ENCODE measurements at regions not wholly inside any gene's neighbourhood (a gene's known extent, or its start where the extent isn't known, plus 50 kb on each side); places are given as distances from the start of the nearest gene placed in this dataset.

DNA sequence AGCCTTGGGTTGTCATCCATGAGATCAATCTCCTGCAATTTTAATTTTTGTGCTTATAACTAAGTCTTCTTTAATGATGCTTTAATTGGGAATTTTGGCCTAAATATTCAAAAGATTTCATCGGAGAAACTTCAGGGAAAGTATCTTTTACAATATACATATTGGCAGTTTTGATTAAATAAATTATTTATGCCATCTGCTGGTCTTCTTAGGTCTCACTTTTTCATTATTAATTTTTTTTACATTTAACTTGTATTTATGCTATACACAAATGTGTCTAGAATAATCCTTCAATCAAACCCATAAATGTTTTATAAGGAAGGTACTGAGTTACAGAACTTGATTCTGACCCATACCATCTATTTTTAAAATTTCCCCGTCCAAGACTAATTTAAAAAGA lies 95.1 kb upstream of the XPO1 start:
- H3K4me3 ChIP-seq = no peak overlapping the region
- intact Hi-C loops (cut with DNase I; ENCODE audit: low total_unique reads) = no loop called here
- no peaks in the 10 kb centered on the region for H3K27me3 ChIP-seq
- H3K9me3 ChIP-seq = no peaks in the 10 kb centered on the region
- H3K36me3 ChIP-seq = no peaks in the 10 kb centered on the region
- H3K4me1 ChIP-seq = no peaks in the 10 kb centered on the region
- DNase-seq (ENCODE audit: low spot score in 2 of 2) = no peak
- no peak for TF ChIP-seq POLR2AphosphoS5 (IDR thresholded peaks at IDR 0.05)
- no peak for TF ChIP-seq POLR2A (IDR thresholded peaks at IDR 0.05)
- TF ChIP-seq, protein P1, sequence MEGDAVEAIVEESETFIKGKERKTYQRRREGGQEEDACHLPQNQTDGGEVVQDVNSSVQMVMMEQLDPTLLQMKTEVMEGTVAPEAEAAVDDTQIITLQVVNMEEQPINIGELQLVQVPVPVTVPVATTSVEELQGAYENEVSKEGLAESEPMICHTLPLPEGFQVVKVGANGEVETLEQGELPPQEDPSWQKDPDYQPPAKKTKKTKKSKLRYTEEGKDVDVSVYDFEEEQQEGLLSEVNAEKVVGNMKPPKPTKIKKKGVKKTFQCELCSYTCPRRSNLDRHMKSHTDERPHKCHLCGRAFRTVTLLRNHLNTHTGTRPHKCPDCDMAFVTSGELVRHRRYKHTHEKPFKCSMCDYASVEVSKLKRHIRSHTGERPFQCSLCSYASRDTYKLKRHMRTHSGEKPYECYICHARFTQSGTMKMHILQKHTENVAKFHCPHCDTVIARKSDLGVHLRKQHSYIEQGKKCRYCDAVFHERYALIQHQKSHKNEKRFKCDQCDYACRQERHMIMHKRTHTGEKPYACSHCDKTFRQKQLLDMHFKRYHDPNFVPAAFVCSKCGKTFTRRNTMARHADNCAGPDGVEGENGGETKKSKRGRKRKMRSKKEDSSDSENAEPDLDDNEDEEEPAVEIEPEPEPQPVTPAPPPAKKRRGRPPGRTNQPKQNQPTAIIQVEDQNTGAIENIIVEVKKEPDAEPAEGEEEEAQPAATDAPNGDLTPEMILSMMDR (IDR thresholded peaks at IDR 0.05) = no peak
- no peak overlapping the region for H3K27ac ChIP-seq

DNA sequence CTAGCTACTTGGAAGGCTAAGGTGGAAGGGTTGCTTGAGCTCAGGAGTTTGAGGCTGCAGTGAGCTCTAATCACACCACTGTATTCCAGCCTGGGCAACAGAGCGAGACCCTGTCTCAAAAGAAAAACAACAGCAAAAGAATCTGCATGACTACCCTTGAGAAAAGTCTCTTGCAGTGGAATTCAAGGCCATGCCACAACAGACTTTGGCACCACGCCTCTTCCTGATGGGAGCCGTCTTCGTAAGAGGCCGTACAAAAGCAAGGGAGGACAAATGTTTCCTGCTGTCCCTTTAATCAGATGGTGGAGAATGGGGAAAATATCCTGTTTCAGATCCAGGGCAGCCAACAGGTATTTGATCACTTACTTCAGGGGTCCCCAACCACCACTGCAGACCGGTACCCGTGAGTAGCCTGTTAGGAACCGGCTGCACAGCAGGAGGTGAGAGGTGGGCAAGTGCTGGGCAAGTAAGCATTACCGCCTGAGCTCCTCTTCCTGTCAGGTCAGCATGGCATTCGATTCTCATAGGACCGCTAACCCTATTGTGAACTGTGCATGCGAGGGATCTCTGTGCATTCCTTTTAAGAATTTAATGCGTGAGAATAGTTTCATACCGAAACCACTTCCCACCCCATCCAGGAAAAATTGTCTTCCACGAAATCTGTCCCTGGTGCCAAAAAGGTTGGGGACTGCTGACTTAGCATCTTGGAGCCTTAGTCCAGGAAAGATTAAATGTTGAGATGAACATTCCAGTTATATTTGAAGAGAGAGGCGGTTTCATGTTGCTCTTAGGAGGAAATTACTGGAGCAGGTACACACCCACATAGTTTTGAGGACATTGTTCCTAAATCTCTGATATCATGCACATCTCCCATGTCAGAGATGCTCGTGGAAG lies 94.4 kb upstream of the XPO1 start:
- TF ChIP-seq POLR2A (IDR thresholded peaks at IDR 0.05) = no peak
- no peak for TF ChIP-seq POLR2AphosphoS5 (IDR thresholded peaks at IDR 0.05)
- TF ChIP-seq, protein P1 (IDR thresholded peaks at IDR 0.05) = no peak
- no peaks in the 10 kb centered on the region for H3K27me3 ChIP-seq
- DNase-seq (ENCODE audit: low spot score in 2 of 2) = no peak
- H3K9me3 ChIP-seq = no peaks in the 10 kb centered on the region
- H3K4me1 ChIP-seq = no peaks in the 10 kb centered on the region
- H3K4me3 ChIP-seq = no peak overlapping the region
- H3K27ac ChIP-seq = no peak overlapping the region
- intact Hi-C loops (cut with DNase I; ENCODE audit: low total_unique reads) = no loop called here
- H3K36me3 ChIP-seq = no peaks in the 10 kb centered on the region

DNA sequence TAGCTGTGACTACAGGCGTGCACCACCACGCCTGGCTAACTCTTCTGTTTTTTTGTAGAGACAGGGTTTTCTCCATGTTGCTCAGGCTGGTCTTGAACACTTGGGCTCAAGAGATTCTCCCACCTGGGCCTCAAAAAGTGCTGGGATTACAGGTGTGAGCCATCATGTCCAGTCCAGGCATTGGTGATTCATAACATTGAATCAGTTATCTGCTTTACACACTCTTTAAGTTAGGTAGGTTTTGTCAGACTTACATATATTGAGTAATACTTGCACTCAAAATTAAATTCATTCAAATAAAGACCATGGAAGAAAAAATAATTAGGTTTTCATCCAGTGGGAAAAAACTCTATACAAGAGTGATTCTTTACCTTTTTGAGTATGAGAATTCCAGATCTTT lies 93.2 kb upstream of the XPO1 start:
- Histone ChIP-seq H3K27ac (no peak overlapping the region), H3K36me3 (no peaks in the 10 kb centered on the region), H3K4me1 (no peaks in the 10 kb centered on the region), H3K9me3 (no peaks in the 10 kb centered on the region), H3K4me3 (no peak overlapping the region), H3K27me3 (no peaks in the 10 kb centered on the region)
- TF ChIP-seq, protein P1 (IDR thresholded peaks at IDR 0.05) = no peak
- no peak for TF ChIP-seq POLR2A (IDR thresholded peaks at IDR 0.05)
- intact Hi-C loops (cut with DNase I; ENCODE audit: low total_unique reads) = no loop called here
- DNase-seq (ENCODE audit: low spot score in 2 of 2) = no peak

DNA sequence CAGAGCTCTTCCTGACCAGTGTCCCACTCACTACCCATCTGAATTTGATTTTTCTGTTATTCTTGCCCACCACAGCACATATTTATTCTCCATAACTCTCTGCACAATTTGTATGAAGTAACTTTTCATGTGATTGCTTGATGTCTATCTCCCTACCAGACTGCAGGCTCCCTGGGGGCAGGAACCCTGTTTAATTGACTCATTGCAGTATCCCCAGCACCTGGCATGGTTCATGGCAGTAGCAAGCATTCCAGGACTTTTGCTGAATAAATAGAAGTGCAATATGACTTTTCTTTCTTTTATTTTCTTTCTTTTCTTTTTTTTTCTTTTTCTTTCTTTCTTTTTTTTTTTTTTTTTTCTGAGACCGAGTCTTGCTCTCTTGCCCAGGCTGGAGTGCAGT lies 88.7 kb upstream of the XPO1 start:
- DNase-seq (ENCODE audit: low spot score in 2 of 2) = no peak
- Histone ChIP-seq H3K4me1 (no peaks in the 10 kb centered on the region), H3K36me3 (no peaks in the 10 kb centered on the region), H3K9me3 (no peaks in the 10 kb centered on the region), H3K27me3 (no peaks in the 10 kb centered on the region), H3K27ac (no peak overlapping the region), H3K4me3 (no peak overlapping the region)
- intact Hi-C loops (cut with DNase I; ENCODE audit: low total_unique reads) = no loop called here
- TF ChIP-seq POLR2A (IDR thresholded peaks at IDR 0.05) = no peak
- no peak for TF ChIP-seq POLR2AphosphoS5 (IDR thresholded peaks at IDR 0.05)
- TF ChIP-seq, protein P1 (IDR thresholded peaks at IDR 0.05) = no peak

DNA sequence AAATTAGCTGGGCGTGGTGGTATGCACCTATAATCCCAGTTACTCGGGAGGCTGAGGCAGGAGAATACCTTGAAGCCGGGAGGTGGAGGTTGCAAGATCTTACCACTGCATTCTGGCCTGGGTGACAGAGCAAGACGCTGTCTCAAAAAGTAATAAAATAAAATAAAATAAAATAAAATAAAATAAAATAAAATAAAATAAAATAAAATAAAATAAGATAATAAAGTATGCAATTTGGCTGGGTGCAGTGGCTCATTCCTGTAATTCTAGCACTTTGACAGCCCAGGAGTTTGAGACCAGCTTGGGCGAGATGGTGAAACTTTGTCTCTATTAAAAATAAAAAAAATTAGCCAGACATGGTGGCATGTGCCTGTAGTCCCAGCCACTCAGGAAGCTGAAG lies 85.6 kb upstream of the XPO1 start:
- Histone ChIP-seq H3K4me1 (no peaks in the 10 kb centered on the region), H3K4me3 (no peak overlapping the region), H3K27ac (no peak overlapping the region), H3K36me3 (no peaks in the 10 kb centered on the region), H3K27me3 (no peaks in the 10 kb centered on the region), H3K9me3 (no peaks in the 10 kb centered on the region)
- no peak for DNase-seq (ENCODE audit: low spot score in 2 of 2)
- no peak for TF ChIP-seq POLR2A (IDR thresholded peaks at IDR 0.05)
- TF ChIP-seq, protein P1 (IDR thresholded peaks at IDR 0.05) = no peak
- TF ChIP-seq POLR2AphosphoS5 (IDR thresholded peaks at IDR 0.05) = no peak
- intact Hi-C loops (cut with DNase I; ENCODE audit: low total_unique reads) = no loop called here

Data from breast epithelium (tissue), 4 donors.